Activated CD8-positive, alpha-beta memory T cell treated with anti-CD3 and anti-CD28 coated beads for 4 hours (primary cell): ENCODE measurements at regions not wholly inside any gene's neighbourhood (a gene's known extent, or its start where the extent isn't known, plus 50 kb on each side); places are given as distances from the start of the nearest gene placed in this dataset.
"Not testable (repeated sequence)": the region's sequence is repeated elsewhere in the genome, so short reads cannot be mapped to it uniquely, and the experiment has no call there.

Source experiments
- DNase-seq, 2 donors: peaks; one replicate each; pipeline ENCODE4 v3.0.0-alpha.2; 2020; ENCODE audit warnings: low read depth in 2 of 2

GRCh38 chr3:182136008-182136910, 424.5 kb downstream of the SOX2 start:
- DNase-seq = no peak

GRCh38 chr3:182138393-182138792, 426.7 kb downstream of the SOX2 start:
- no peak for DNase-seq

GRCh38 chr3:182139627-182140357, 428.1 kb downstream of the SOX2 start:
- DNase-seq = no peak

- DNase-seq = no peak
Observed at GRCh38 chr3:182142928-182143327, 431.2 kb downstream of the SOX2 start.

- no peak for DNase-seq
Observed at GRCh38 chr3:182143903-182144302, 432.2 kb downstream of the SOX2 start.

GRCh38 chr3:182148360-182148759, 436.6 kb downstream of the SOX2 start:
- no peak for DNase-seq

GRCh38 chr3:182149594-182149993, 437.9 kb downstream of the SOX2 start:
- no peak for DNase-seq

GRCh38 chr3:182156326-182156725, 444.6 kb downstream of the SOX2 start:
- DNase-seq = not testable (repeated sequence)

- DNase-seq = no peak
Observed at GRCh38 chr3:182165234-182165633, 453.5 kb downstream of the SOX2 start.

- no peak for DNase-seq
Observed at GRCh38 chr3:182172534-182172933, 460.8 kb downstream of the SOX2 start.

- no peak for DNase-seq
Observed at GRCh38 chr3:182178488-182179200, 466.9 kb downstream of the SOX2 start.

GRCh38 chr3:182179631-182180030, 467.9 kb downstream of the SOX2 start:
- no peak for DNase-seq

- DNase-seq = no peak
Observed at GRCh38 chr3:182180654-182181385, 469.1 kb downstream of the SOX2 start.

- DNase-seq = no peak
Observed at GRCh38 chr3:182182531-182182968, 470.8 kb downstream of the SOX2 start.

GRCh38 chr3:182183716-182184430, 472.1 kb downstream of the SOX2 start:
- no peak for DNase-seq

- DNase-seq = no peak
Observed at GRCh38 chr3:182185313-182185712, 473.6 kb downstream of the SOX2 start.

GRCh38 chr3:182190056-182190455, 478.3 kb downstream of the SOX2 start:
- DNase-seq = no peak

- DNase-seq = no peak
Observed at GRCh38 chr3:182198345-182198744, 486.6 kb downstream of the SOX2 start.

GRCh38 chr3:182201456-182202168, 489.9 kb downstream of the SOX2 start:
- no peak for DNase-seq

- no peak for DNase-seq
Observed at GRCh38 chr3:182212479-182213076, 500.9 kb downstream of the SOX2 start.
